Myocyte (in vitro differentiated cells): ENCODE measurements at regions not wholly inside any gene's neighbourhood (a gene's known extent, or its start where the extent isn't known, plus 50 kb on each side); places are given as distances from the start of the nearest gene placed in this dataset.

Experiments
- DNase-seq: peaks from one replicate; pipeline ENCODE4 v3.0.0-alpha.2; 2012; ENCODE audit warnings: low read depth

GRCh38 chr4:73001885-73002284 is 67.6 kb downstream of the COX18 start:
- no peak for DNase-seq

DNA sequence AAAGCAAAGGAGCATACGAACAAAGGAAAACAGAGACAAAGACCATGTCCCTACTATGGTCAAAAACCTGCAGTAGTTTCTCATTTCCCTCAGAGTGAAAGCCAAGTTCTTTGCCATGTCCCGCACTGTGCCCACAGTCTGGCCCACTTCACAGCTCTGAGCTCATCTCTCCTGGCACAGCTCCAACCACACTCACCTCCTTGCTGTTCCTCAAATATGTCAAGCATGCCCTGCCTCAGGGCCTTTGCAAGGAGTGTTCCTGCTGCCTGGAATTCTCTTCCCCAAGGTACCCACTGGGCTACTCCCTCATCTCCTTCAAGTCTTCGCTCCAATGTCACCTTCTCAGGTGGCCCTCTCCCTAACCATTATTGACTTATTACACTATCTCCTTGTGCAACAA is 72.1 kb downstream of the COX18 start:
- DNase-seq = peak; percentile 49

- DNase-seq = no peak
These were observed 74.8 kb downstream of the COX18 start for GRCh38 chr4:72994670-72995069.

DNA sequence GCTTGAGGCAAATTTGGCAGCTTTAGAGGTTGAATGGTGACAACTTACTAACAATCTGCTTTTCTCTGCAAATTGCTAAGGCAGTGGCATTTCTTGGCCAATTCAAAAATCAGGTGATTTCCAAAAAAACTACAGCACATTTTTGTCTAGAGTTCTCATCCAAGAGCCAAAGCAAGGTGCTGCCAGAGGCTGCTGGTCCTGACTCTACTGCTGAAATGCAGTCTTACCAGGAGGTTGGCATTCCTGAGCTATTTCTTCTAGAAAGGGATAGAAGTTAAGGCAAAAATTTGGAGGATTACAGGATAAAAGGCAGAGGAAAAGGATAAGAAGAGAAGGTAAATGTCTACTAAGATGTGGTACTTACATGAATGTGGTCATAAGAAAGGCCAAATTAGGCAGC is 75.6 kb downstream of the COX18 start:
- DNase-seq = no peak

DNA sequence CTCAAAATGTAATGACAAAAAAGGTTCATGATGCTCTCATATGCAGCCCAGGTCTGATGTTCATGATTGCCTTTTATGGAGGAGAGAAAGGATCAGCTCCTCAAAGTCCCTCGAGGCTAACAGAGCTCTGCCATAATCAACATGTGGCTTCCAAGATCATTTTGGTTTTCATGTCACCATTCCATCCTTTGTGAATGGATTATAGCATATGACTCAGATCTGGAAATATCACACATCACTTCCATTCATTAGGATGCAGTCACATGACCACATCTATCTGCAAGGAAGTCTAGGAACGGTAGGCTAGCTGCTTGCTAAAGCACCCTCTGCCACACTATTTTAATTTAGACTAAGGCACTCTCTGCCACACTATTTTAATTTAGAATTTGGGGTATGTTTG is 77.6 kb downstream of the COX18 start:
- DNase-seq = peak; percentile 51

DNA sequence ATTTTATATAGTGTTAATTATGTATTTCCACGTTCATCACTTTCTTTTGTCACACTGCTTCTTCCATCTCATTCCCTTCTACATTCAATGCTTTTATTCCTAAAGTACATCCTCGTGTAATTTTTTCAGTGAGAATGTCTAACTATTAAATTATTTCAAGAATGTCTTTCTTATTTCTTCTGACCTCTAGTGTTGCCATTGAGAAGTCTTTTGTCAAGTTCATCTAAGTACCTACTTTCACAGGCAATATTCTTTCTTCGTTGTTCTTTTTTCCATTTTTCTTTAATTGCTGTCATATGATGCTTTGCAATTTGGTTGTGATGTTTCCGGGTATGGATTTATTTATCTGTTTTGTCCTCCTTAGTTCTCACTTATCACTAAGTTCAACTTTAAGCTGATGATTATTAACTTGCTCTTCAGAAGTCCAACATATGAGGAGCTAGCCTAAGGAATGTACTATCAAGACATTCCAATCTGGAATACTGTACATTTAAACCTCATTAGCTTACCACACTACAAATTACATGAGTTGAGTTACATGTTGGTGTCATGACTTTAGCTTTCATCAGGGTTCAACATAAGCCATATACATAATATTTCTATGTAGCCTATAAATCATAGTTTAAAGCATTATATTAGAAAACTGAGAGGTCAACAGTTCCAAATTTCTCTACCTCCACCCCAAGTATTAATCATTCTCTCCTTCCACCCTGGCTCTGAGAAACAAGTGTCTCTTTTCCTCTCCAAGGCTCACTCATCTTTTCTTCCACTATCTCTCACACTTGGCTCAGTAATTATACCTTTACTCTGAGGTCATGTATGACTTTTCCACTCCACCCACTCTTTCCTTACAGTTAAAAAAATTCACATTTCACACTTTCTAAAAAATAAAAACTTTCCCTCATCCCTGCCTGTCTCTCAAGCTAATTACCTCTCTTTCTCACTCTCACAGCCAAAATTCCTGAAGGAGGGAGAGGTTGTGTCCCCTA is 81.5 kb downstream of the COX18 start:
- no peak for DNase-seq

- no peak for DNase-seq
These were observed 85.2 kb downstream of the COX18 start for GRCh38 chr4:72984351-72984750.

DNA sequence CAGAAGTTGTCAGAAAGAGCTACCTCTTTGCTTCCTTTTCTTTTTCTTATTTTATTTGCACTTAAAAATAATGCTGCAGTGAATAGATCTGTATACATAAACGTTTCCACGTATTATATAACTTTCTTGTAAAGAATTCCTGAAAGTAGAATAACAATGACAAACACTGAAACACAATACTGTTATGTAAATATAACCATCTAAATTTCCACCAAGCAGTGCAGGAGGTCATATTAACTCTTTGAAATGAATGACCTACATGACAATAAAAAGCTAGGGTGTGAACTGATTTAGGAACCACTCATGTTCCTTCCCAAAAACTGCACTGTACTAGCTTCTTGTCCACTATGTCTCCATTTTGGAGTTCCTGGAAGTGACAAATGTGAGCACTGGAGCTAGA is 85.8 kb downstream of the COX18 start:
- DNase-seq = no peak

DNA sequence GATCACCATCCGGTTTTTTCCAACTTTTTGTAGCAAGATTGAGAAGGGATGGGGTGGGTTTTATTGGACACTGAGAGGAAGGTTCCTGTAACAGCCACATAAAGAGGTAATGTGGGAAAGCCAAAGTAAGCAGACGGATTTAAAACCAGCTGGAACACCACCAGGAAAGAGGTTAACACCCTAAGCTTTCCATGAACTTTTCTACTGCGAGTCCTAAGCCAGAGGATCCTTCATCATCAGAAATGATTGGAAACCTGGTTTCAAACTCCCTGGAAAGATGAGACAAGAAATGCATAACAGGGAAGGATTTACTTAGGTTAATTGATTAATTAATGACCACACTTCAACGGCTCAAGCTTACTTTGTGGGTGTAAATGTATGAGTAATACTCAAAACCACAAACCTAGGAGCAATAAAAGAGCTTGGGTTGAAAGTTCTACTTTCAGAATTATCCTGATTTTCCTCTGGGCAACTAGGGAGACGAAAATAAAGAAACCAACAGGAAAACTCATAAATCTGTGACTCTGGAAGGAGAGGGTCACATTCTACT is 91.5 kb downstream of the COX18 start:
- DNase-seq = no peak

GRCh38 chr4:72975488-72975784 is 94.1 kb downstream of the COX18 start:
- no peak for DNase-seq

DNA sequence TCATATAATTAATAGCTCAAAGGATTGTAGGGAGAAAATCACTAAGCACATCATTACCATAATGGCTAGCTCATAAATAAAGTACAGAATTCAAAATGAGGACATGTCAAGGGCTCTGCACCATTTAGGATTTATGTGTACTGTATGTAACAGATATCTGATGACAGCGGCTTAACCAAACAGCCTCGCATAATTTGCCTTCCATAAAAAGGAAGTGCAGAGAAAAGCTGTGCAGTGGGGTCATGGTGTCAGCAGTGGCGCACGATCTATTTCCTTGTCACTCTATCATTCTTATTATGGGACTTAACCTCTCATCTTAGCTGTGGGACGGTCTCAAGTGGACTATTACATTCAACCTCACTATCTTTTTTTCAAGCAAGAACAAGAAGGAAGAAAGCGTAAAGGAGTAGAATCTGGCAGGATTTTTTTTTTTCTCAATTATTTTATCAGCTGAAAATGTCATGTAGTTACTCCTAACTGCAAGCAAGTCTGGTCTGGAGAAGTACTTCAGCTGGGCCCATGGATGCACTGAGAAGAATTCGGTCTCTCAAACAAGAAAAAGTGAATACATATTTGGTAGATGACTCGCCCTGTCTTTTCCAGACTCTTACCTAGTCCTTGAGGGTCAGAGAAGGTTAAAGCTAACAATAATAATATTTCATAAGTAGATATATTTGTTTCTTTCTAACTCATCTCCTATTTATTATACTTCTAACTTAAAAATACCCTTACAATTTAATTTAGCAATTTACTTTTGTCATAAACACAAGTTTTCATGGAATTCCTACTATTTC is 94.6 kb downstream of the COX18 start:
- peak; percentile 28 for DNase-seq

GRCh38 chr4:72971572-72971971 is 97.9 kb downstream of the COX18 start:
- DNase-seq = peak; percentile 58

GRCh38 chr4:72970756-72971155 is 98.8 kb downstream of the COX18 start:
- no peak for DNase-seq

DNA sequence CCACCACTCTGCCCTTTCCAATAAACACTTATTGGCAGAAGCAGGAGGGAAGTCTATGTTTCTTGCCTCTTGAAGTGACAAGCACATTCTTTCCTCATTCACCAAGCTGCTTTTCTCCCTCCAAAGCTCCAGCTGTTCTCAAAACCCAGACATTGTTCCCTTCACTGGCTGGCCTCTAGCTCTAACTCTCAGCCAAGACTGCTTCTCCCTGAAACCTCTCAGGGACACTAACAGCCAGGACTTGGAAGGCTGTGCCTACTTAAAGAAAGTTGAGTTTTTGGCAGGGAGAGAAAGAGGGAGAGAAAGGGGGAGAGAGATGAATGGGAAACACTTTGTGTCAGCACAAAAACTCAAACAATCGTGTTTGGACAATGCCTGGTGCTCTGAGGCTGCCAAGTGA is 99.5 kb downstream of the COX18 start:
- peak; percentile 76 for DNase-seq

DNA sequence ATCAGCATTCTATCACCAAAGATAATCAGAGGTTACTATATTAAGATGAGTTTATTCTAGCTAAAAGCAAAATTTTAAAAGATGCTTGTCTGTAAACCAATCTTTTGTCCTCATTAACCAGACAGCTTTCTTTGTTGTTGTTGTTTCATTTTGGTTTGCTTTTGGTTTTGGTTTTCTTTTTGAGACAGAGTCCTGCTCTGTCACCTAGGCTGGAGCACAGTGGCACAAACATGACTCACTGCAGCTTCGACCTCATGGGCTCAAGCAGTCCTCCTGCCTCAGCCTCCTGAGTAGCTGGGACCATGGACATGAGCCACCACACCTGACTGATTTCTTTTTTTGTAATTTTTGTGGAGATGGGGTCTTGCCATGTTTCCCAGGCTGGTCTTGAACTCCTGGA is 102.9 kb downstream of the COX18 start:
- DNase-seq = no peak

- no peak for DNase-seq
These were observed 110.1 kb downstream of the COX18 start for GRCh38 chr4:72959411-72959810.

DNA sequence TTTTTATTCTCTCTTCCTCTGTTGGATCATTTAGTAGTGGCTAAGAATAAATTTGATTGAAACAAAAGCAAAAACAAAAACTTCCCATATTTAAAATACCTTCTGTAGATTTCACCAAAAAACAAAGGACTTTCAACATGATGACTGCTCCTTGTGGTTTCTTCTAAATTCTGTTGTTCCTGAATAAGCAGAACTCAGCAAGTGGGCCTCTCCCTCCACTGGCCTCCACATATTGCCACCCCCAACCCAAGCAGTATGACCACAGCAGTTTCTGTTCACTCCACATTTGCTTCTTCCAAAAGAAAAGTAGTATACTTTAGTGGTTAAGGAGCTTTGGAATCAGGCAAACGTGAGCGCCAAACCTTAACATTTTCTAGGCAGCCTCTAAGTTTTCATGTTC is 114.7 kb downstream of the COX18 start:
- no peak for DNase-seq

DNA sequence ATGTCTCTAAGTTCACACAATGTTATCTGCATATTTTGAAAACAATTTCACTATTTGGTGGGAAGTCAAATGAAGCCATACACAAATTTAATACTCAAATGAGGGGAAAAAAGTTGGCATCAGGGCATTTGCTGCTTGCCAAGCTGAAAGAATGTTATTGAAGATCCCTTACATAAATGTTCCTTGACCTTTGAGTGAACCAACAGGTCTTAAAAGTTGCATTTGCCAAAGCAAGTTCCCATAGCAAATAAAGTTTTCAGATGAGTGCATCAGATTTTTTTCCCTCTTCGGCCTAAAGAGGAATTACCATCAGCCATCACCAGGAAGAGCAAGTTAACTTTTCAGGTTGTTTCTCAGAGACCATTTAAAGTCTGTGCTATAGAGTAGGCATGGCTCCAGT is 115.9 kb downstream of the COX18 start:
- DNase-seq = no peak

DNA sequence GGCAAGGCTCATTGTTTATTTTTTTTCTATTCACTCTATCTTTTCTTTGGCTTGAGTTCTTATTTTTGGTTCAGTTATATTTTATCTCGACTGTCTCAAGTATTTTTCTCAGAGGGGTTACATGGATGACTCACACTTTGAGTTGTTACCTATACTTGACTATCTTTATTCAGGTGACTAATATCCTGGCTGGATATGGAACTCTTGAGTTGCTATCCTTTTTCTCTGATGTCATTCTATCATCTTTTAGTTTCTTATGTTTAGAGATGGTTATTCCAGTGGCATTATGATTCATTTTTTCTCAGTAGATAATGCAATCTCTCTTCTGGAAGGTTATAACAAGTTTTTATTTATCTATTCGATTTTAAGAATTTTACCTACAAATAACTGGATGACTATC is 117.9 kb downstream of the COX18 start:
- no peak for DNase-seq

DNA sequence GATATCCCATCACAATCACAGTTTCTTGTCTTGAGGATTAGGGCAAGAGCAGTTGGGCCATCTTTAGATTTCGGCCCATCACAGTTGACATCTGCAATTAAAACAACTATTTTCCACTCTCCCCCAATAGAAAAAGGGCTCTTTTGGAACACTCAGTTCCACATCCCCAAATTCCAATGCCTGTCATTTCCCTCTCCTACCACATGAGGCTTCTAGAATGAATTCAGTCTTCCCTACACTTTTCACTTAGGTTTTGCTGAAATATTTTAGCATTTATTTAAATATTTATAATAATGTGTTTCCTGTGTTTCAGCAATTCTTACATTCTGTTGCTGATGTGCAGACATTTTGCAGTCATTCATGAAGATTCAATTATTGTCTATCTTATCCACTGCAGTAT is 118.4 kb downstream of the COX18 start:
- no peak for DNase-seq

GRCh38 chr4:72948080-72948479 is 121.4 kb downstream of the COX18 start:
- no peak for DNase-seq

DNA sequence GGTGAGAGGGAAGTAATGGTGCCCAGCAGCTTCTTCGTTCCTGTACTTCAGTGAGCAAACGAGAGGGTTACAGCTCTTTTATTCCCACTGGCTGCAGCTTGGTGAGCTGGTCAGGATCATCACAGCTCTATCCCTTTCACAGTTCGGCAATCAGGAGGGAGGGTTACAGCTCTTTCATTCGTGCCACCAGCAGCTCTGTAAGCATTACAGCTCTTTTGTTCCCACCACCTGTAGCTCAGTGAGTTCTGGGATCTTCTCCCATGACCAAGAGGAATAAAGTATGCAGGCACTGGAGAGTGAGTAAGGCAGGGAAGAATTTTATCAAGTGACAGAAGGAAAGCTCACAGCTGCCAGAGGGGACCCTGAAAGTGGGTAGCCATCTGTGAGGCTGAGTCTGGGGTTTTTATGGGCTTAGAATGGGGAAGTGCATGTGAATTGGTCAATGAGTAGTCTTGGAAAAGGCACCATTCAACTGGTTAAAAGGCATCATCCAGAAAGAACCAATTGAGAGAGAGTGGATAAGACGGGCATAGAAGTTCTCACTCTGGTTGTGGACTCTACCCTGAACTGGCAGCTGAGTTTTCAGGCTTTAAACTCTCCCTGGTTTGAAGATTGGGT is 123.7 kb downstream of the COX18 start:
- DNase-seq = no peak
